Uterus (tissue), 3 donors: ENCODE measurements at regions not wholly inside any gene's neighbourhood (a gene's known extent, or its start where the extent isn't known, plus 50 kb on each side); places are given as distances from the start of the nearest gene placed in this dataset.

ENCODE experiments used
- DNase-seq, 2 donors: peaks; one replicate each; pipeline ENCODE4 v3.0.0-alpha.2; 2019 to 2020
- H3K27ac ChIP-seq, 2 donors: fragments of 200-600 bp; sonication (generic); 1 replicate in 1 of 2; 2 replicates in 1 of 2; pipeline ENCODE4 v1.5.1; 2016 to 2018
- H3K27me3 ChIP-seq, 2 donors: fragments of 200-600 bp; sonication (generic); one replicate each; pipeline ENCODE4 v1.5.1; 2018 to 2019; ENCODE audit warnings: control low read depth in 1 of 2
- H3K36me3 ChIP-seq, 2 donors: fragments of 200-600 bp; sonication (generic); one replicate each; pipeline ENCODE4 v1.5.1; 2019; ENCODE audit warnings: control low read depth in 1 of 2
- H3K4me1 ChIP-seq, 2 donors: fragments of 200-600 bp; sonication (generic); one replicate each; pipeline ENCODE4 v1.5.1; 2018 to 2019; ENCODE audit warnings: control low read depth in 1 of 2
- H3K4me3 ChIP-seq, 2 donors: fragments of 200-600 bp; sonication (generic); 1 replicate in 1 of 2; 2 replicates in 1 of 2; pipeline ENCODE4 v1.5.1; 2018 to 2019; ENCODE audit warnings: mild to moderate bottlenecking in 1 of 2
- H3K9me3 ChIP-seq, 2 donors: fragments of 200-600 bp; sonication (generic); one replicate each; pipeline ENCODE4 v1.5.1; 2019; ENCODE audit warnings: control low read depth in 1 of 2
- POLR2A ChIP-seq, 2 donors: fragments of 450-650 bp; IDR thresholded peaks; one replicate each; pipeline ENCODE4 v1.6.1; 2016; ENCODE audit warnings: antibody characterized with exemption in 2 of 2, mild to moderate bottlenecking in 1 of 2, moderate library complexity in 1 of 2
- intact Hi-C: fragments of 100-400 bp; cut with DNase I; formaldehyde crosslinking; loops from one replicate; pipeline ENCODE4 v1.15.1; 2023; ENCODE audit warnings: low total_unique reads
- TF ChIP-seq, protein P1 (sequence below), 4 experiments: fragments of 200-600 bp in 2 of 4; fragments of 450-650 bp in 2 of 4; sonication (generic) in 2 of 4; IDR thresholded peaks; one replicate each; pipeline ENCODE4 v1.5.1; 2016 to 2019; ENCODE audit warnings: antibody characterized with exemption in 4 of 4, mild to moderate bottlenecking in 2 of 4, moderate library complexity in 1 of 4
- donor health status: DM: yes; HTN: yes; CAD: no.

DNA sequence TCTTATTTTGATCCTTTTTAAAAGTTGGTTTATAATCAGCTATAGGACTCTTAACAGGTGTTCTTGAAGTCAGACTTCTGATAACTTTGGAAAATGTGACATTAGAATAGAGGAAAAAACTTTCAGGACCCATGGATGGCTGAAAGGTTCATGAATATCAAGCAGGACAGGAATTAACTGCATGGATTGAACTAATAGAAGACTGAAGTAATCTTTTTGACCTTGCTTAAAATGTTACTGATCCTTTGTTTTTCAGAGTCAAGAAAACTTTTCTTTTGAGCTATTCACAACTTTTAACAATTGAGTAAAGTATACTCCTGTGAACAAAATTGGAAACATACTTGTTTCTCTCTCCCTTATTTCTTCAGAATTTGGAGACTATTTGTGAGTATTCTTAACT, 79.2 kb downstream of the PLK2 start:
- Histone ChIP-seq H3K27me3 (no peaks in the 10 kb centered on the region), H3K4me3 (no peak overlapping the region), H3K4me1 (no peaks in the 10 kb centered on the region), H3K27ac (no peak overlapping the region), H3K9me3 (no peaks in the 10 kb centered on the region), H3K36me3 (no peaks in the 10 kb centered on the region)
- intact Hi-C loops = no loop called here
- DNase-seq = no peak
- no peak for TF ChIP-seq POLR2A (IDR thresholded peaks at IDR 0.05)
- TF ChIP-seq, protein P1, sequence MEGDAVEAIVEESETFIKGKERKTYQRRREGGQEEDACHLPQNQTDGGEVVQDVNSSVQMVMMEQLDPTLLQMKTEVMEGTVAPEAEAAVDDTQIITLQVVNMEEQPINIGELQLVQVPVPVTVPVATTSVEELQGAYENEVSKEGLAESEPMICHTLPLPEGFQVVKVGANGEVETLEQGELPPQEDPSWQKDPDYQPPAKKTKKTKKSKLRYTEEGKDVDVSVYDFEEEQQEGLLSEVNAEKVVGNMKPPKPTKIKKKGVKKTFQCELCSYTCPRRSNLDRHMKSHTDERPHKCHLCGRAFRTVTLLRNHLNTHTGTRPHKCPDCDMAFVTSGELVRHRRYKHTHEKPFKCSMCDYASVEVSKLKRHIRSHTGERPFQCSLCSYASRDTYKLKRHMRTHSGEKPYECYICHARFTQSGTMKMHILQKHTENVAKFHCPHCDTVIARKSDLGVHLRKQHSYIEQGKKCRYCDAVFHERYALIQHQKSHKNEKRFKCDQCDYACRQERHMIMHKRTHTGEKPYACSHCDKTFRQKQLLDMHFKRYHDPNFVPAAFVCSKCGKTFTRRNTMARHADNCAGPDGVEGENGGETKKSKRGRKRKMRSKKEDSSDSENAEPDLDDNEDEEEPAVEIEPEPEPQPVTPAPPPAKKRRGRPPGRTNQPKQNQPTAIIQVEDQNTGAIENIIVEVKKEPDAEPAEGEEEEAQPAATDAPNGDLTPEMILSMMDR (IDR thresholded peaks at IDR 0.05) = no peak

DNA sequence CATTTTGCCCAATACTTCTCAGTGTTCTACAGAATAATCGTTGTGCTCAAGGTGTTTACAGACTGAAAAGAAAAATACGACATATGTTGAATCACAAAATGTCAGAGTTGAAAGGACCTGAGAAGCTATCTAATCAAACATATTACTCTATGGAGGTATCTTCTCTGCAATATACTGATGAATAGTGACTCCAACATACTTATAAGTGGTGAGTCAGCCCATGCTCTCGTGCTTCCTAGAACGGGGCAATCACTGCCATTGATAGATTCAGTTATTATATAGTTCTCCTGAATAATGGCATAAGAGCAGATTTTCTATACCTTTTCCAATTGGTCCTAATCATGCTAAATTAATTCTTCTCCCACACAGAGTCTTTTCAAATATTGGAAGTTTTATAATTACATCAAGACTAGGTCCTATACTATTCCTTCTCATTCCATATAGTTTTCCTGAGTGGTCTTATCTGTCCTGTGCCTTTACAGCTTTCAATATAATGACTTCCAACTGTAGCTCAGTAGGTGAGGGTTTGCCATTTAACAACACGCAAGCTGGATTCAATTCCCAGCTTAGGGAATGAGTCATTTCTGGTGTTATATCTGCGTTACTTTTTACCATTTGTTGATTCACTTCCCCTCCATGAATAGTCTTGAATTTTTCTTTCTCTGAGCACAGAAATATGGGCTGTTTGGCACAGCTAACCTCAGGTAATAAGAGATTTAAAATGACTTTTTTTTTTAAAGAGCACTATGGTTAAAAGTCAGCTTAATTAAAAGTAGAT, 81.1 kb downstream of the PLK2 start:
- Histone ChIP-seq H3K36me3 (no peaks in the 10 kb centered on the region), H3K4me1 (no peaks in the 10 kb centered on the region), H3K9me3 (no peaks in the 10 kb centered on the region), H3K27ac (no peak overlapping the region), H3K27me3 (no peaks in the 10 kb centered on the region), H3K4me3 (no peak overlapping the region)
- intact Hi-C loops = no loop called here
- DNase-seq = no peak
- TF ChIP-seq POLR2A (IDR thresholded peaks at IDR 0.05) = no peak
- TF ChIP-seq, protein P1 (IDR thresholded peaks at IDR 0.05) = no peak

DNA sequence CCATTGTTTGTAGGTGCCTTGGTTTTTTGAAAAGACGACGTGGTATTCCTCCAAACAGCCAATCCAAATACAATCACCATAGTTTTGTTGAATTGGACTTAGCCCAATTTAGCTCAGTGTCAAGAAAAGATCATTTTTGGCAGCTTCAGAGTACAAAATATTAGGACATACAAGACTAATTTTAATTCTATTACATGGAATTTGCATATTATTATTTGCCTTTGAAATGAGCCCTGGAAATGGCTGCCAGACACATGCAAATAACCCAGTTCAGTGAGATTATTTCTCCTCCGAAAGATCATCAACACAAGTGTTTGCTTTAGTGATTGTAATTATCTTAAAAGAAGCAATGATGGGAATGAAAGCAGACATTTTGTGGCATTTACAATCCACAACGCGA, 89.3 kb downstream of the PLK2 start:
- no peaks in the 10 kb centered on the region for H3K9me3 ChIP-seq
- DNase-seq = no peak
- H3K27ac ChIP-seq = no peak overlapping the region
- no peaks in the 10 kb centered on the region for H3K27me3 ChIP-seq
- H3K4me3 ChIP-seq = no peak overlapping the region
- H3K36me3 ChIP-seq = no peaks in the 10 kb centered on the region
- TF ChIP-seq POLR2A (IDR thresholded peaks at IDR 0.05) = no peak
- TF ChIP-seq, protein P1 (IDR thresholded peaks at IDR 0.05) = no peak
- H3K4me1 ChIP-seq = no peaks in the 10 kb centered on the region
- intact Hi-C loops = no loop called here

DNA sequence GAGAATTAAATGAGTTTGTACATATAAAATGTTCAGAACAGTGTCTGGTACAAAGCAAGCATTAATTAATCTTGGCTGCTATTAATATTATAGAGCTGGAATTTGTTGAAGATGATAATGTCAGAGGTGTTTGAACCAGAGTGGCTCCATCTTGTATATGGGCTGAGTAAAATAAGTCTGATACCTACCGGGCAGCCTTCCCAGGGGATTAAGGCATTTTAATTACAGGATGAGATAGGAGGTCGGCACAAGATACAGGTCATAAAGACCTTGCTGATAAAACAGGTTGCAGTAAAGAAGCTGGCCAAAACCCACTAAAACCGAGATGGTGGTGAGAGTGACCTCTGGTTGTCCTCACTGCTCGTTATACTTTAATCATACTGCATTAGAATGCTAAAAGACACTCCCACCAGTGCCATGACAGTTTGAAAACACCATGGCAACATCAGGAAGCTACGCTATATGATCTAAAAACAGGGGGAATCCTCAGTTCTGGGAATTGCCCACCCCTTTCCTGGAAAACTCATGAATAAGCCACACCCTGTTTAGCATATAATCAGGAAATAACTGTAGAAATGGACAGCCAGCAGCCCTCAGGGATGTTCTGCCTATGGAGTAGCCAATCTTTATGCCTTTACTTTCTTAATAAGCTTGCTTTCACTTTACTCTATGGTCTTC, 90.2 kb downstream of the PLK2 start:
- H3K27ac ChIP-seq = no peak overlapping the region
- DNase-seq = no peak
- no peaks in the 10 kb centered on the region for H3K4me1 ChIP-seq
- H3K9me3 ChIP-seq = no peaks in the 10 kb centered on the region
- no peaks in the 10 kb centered on the region for H3K27me3 ChIP-seq
- H3K36me3 ChIP-seq = no peaks in the 10 kb centered on the region
- intact Hi-C loops = no loop called here
- no peak for TF ChIP-seq POLR2A (IDR thresholded peaks at IDR 0.05)
- TF ChIP-seq, protein P1 (IDR thresholded peaks at IDR 0.05) = no peak
- no peak overlapping the region for H3K4me3 ChIP-seq

DNA sequence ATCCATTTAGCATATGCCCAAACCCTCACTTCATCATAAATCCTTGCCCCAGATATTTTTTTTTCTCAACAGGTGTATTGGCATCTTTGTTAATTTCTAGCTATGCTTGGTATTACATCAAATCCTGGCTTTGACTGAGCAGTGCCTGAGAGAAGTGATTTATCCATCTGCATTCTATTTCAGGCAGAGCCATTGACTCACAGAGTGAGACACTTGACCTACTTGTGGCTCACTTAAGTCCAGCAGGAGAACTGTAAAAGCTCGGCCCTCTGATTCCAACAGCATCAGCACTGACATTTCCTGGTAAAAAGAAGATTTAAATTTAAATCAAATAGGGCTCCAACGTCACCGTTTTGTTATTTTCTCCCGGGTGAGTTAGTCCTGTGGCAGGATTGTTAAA, 93.4 kb downstream of the PLK2 start:
- intact Hi-C loops = no loop called here
- no peak overlapping the region for H3K4me3 ChIP-seq
- no peaks in the 10 kb centered on the region for H3K36me3 ChIP-seq
- no peak for DNase-seq
- H3K27me3 ChIP-seq = no peaks in the 10 kb centered on the region
- H3K4me1 ChIP-seq = no peaks in the 10 kb centered on the region
- no peaks in the 10 kb centered on the region for H3K9me3 ChIP-seq
- TF ChIP-seq, protein P1 (IDR thresholded peaks at IDR 0.05) = no peak
- no peak for TF ChIP-seq POLR2A (IDR thresholded peaks at IDR 0.05)
- H3K27ac ChIP-seq = no peak overlapping the region
